WTC11 (cell line): ENCODE measurements at regions not wholly inside any gene's neighbourhood (a gene's known extent, or its start where the extent isn't known, plus 50 kb on each side); places are given as distances from the start of the nearest gene placed in this dataset.

ENCODE experiments used
- ATAC-seq: fragments of 200-7000 bp; cut with Tn5 transposase; 2 replicates; pipeline ENCODE4 v1.10.0; 2021; ENCODE audit warnings: mild to moderate bottlenecking, moderate library complexity
- CTCF ChIA-PET: fragments of 300-600 bp; sonication (Branson Sonifier 250); formaldehyde crosslinking; loops from one replicate; lab custom pipeline; 2021; ENCODE audit warnings: antibody characterized with exemption; lab: Charles Lee
- POLR2A ChIA-PET: fragments of 350-600 bp; sonication (Branson Sonifier 250); formaldehyde crosslinking; loops from one replicate; lab custom pipeline; 2021; ENCODE audit warnings: antibody characterized with exemption; lab: Charles Lee
- DNase-seq: peaks from one replicate; pipeline ENCODE4 v3.0.0; 2021; ENCODE audit warnings: low spot score
- H3K27ac Mint-ChIP-seq: 2 replicates; pipeline ENCODE4 v1.8.0; 2021; ENCODE audit warnings: mixed read lengths
- H3K27me3 Mint-ChIP-seq: 2 replicates; pipeline ENCODE4 v1.8.0; 2021; ENCODE audit warnings: low read depth, mild to moderate bottlenecking, moderate library complexity, mixed read lengths
- H3K36me3 Mint-ChIP-seq: 2 replicates; pipeline ENCODE4 v1.8.0; 2021; ENCODE audit warnings: mixed read lengths
- H3K4me1 Mint-ChIP-seq: 2 replicates; pipeline ENCODE4 v1.8.0; 2022; ENCODE audit warnings: mixed read lengths
- H3K4me3 Mint-ChIP-seq: 2 replicates; pipeline ENCODE4 v1.8.0; 2021; ENCODE audit warnings: mild to moderate bottlenecking, moderate library complexity, mixed read lengths
- H3K9me3 Mint-ChIP-seq: 2 replicates; pipeline ENCODE4 v1.8.0; 2021; ENCODE audit warnings: mixed read lengths
- EMX1 ChIP-seq: fragments of 250-450 bp; sonication (Bioruptor Pico); IDR thresholded peaks from 2 replicates; pipeline ENCODE4 v1.8.0; 2021; ENCODE audit warnings: mild to moderate bottlenecking
- IRF2 ChIP-seq: sonication (generic); formaldehyde crosslinking; IDR thresholded peaks from 2 replicates; pipeline ENCODE4 v1.8.0; 2022; ENCODE audit warnings: low read depth, missing genetic modification reagents, borderline replicate concordance
- JAZF1 ChIP-seq: fragments of 250-450 bp; sonication (Bioruptor Pico); IDR thresholded peaks from 2 replicates; pipeline ENCODE4 v1.9.0; 2021; ENCODE audit warnings: moderate library complexity, mild to moderate bottlenecking, inconsistent platforms
- NFE2L1 ChIP-seq: sonication (generic); formaldehyde crosslinking; IDR thresholded peaks from 2 replicates; pipeline ENCODE4 v1.8.1; 2023; ENCODE audit warnings: missing genetic modification reagents
- NFYB ChIP-seq: sonication (generic); formaldehyde crosslinking; conservative IDR thresholded peaks from 2 replicates; pipeline ENCODE4 v1.8.0; 2022; ENCODE audit warnings: low read depth, missing genetic modification reagents
- OVOL2 ChIP-seq: fragments of 250-450 bp; sonication (Bioruptor Pico); IDR thresholded peaks from 2 replicates; pipeline ENCODE4 v1.9.0; 2021; ENCODE audit warnings: mild to moderate bottlenecking, borderline replicate concordance
- SP1 ChIP-seq: sonication (generic); formaldehyde crosslinking; conservative IDR thresholded peaks from 2 replicates; pipeline ENCODE4 v1.8.1; 2022; ENCODE audit warnings: missing genetic modification reagents
- ZBTB21 ChIP-seq: sonication (generic); formaldehyde crosslinking; IDR thresholded peaks from 2 replicates; pipeline ENCODE4 v1.8.1; 2023; ENCODE audit warnings: mild to moderate bottlenecking, missing genetic modification reagents, borderline replicate concordance
- ZNF138 ChIP-seq: sonication (generic); formaldehyde crosslinking; conservative IDR thresholded peaks from 2 replicates; pipeline ENCODE4 v1.8.1; 2022; ENCODE audit warnings: mild to moderate bottlenecking, moderate library complexity, missing genetic modification reagents
- ZNF396 ChIP-seq: fragments of 250-450 bp; sonication (Bioruptor Pico); IDR thresholded peaks from 2 replicates; pipeline ENCODE4 v1.8.0; 2021; ENCODE audit warnings: mild to moderate bottlenecking, moderate library complexity, borderline replicate concordance
- ZNF416 ChIP-seq: fragments of 250-450 bp; sonication (Bioruptor Pico); IDR thresholded peaks from 2 replicates; pipeline ENCODE4 v1.9.0; 2021; ENCODE audit warnings: mild to moderate bottlenecking, inconsistent platforms
- ZNF671 ChIP-seq: fragments of 250-450 bp; sonication (Bioruptor Pico); IDR thresholded peaks from 2 replicates; pipeline ENCODE4 v1.8.0; 2021; ENCODE audit warnings: mild to moderate bottlenecking
- TF ChIP-seq, protein P1 (sequence below): sonication (generic); formaldehyde crosslinking; IDR thresholded peaks from 2 replicates; pipeline ENCODE4 v1.8.1; 2023; ENCODE audit warnings: mild to moderate bottlenecking, missing genetic modification reagents
- TF ChIP-seq, protein P2 (sequence below): sonication (generic); formaldehyde crosslinking; IDR thresholded peaks from 2 replicates; pipeline ENCODE4 v1.8.0; 2022; ENCODE audit warnings: mild to moderate bottlenecking, missing genetic modification reagents
- TF ChIP-seq, protein P3 (sequence below): sonication (generic); formaldehyde crosslinking; conservative IDR thresholded peaks from 2 replicates; pipeline ENCODE4 v1.8.1; 2022; ENCODE audit warnings: mild to moderate bottlenecking, missing genetic modification reagents
- TF ChIP-seq, protein P4 (sequence below): fragments of 250-450 bp; sonication (Bioruptor Pico); IDR thresholded peaks from 2 replicates; pipeline ENCODE4 v1.9.0; 2021; ENCODE audit warnings: mild to moderate bottlenecking
- TF ChIP-seq, protein P5 (sequence below): sonication (generic); formaldehyde crosslinking; IDR thresholded peaks from 2 replicates; pipeline ENCODE4 v1.8.1; 2022; ENCODE audit warnings: mild to moderate bottlenecking, missing genetic modification reagents, moderate library complexity, borderline replicate concordance
- TF ChIP-seq, protein P6 (sequence below): sonication (generic); formaldehyde crosslinking; IDR thresholded peaks from 2 replicates; pipeline ENCODE4 v1.8.0; 2023; ENCODE audit warnings: mild to moderate bottlenecking, missing genetic modification reagents
- TF ChIP-seq, protein P7 (sequence below): sonication (generic); formaldehyde crosslinking; IDR thresholded peaks from 2 replicates; pipeline ENCODE4 v1.8.1; 2022; ENCODE audit warnings: mild to moderate bottlenecking, moderate library complexity, missing genetic modification reagents
- TF ChIP-seq, protein P8 (sequence below): fragments of 250-450 bp; sonication (Bioruptor Pico); IDR thresholded peaks from 2 replicates; pipeline ENCODE4 v2.1.2; 2022; ENCODE audit warnings: mild to moderate bottlenecking, moderate library complexity
- TF ChIP-seq, protein P9 (sequence below): fragments of 250-450 bp; sonication (Bioruptor Pico); IDR thresholded peaks from 2 replicates; pipeline ENCODE4 v1.9.0; 2021; ENCODE audit warnings: moderate library complexity, mild to moderate bottlenecking, inconsistent platforms, borderline replicate concordance

DNA sequence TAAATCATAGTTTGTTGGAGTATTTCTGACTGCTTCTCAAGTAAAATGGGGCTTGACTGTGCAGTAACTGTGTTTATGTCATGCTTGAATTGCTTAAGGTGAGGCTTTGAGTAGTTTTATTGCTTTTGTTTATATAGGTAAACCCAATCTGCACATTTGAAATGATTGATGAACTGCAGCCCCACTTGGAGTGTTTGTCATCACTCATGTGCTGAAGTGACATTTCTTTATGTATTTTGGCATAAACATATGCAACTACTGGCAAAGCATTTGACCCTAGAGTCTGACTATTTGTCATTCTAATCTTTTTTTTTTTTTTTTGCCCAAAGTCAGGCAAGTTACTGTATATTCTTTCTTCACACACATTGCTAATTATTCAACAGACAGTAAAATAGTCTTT lies 491.4 kb upstream of the POU3F2 start:
- Mint-ChIP-seq H3K27me3 (no peaks in the 10 kb centered on the region), H3K36me3 (no peaks in the 10 kb centered on the region), H3K27ac (no peak overlapping the region), H3K4me1 (peaks cover 16% of the 10 kb centered on the region), H3K9me3 (no peaks in the 10 kb centered on the region), H3K4me3 (no peak overlapping the region)
- POLR2A ChIA-PET: interaction anchor here (0.6 kb wide), 1 partner anchor 317 kb away, joined by 3 read pairs; no protein-coding TSS in a partner anchor
- TF ChIP-seq, protein P1, sequence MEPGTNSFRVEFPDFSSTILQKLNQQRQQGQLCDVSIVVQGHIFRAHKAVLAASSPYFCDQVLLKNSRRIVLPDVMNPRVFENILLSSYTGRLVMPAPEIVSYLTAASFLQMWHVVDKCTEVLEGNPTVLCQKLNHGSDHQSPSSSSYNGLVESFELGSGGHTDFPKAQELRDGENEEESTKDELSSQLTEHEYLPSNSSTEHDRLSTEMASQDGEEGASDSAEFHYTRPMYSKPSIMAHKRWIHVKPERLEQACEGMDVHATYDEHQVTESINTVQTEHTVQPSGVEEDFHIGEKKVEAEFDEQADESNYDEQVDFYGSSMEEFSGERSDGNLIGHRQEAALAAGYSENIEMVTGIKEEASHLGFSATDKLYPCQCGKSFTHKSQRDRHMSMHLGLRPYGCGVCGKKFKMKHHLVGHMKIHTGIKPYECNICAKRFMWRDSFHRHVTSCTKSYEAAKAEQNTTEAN (CRISPR knock-in tag): no peak
- TF ChIP-seq NFYB (no peak), NFE2L1 (CRISPR knock-in tag) (no peak), ZNF396 (CRISPR knock-in tag) (no peak), EMX1 (CRISPR knock-in tag) (no peak), ZNF138 (CRISPR knock-in tag) (no peak), ZNF416 (CRISPR knock-in tag) (no peak), JAZF1 (no peak), ZBTB21 (no peak)
- TF ChIP-seq, protein P2, sequence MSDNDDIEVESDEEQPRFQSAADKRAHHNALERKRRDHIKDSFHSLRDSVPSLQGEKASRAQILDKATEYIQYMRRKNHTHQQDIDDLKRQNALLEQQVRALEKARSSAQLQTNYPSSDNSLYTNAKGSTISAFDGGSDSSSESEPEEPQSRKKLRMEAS (CRISPR knock-in tag): no peak
- TF ChIP-seq, protein P3, sequence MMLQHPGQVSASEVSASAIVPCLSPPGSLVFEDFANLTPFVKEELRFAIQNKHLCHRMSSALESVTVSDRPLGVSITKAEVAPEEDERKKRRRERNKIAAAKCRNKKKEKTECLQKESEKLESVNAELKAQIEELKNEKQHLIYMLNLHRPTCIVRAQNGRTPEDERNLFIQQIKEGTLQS (CRISPR knock-in tag): no peak
- TF ChIP-seq, protein P4, sequence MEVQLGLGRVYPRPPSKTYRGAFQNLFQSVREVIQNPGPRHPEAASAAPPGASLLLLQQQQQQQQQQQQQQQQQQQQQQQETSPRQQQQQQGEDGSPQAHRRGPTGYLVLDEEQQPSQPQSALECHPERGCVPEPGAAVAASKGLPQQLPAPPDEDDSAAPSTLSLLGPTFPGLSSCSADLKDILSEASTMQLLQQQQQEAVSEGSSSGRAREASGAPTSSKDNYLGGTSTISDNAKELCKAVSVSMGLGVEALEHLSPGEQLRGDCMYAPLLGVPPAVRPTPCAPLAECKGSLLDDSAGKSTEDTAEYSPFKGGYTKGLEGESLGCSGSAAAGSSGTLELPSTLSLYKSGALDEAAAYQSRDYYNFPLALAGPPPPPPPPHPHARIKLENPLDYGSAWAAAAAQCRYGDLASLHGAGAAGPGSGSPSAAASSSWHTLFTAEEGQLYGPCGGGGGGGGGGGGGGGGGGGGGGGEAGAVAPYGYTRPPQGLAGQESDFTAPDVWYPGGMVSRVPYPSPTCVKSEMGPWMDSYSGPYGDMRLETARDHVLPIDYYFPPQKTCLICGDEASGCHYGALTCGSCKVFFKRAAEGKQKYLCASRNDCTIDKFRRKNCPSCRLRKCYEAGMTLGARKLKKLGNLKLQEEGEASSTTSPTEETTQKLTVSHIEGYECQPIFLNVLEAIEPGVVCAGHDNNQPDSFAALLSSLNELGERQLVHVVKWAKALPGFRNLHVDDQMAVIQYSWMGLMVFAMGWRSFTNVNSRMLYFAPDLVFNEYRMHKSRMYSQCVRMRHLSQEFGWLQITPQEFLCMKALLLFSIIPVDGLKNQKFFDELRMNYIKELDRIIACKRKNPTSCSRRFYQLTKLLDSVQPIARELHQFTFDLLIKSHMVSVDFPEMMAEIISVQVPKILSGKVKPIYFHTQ (CRISPR knock-in tag): no peak
- TF ChIP-seq, protein P5, sequence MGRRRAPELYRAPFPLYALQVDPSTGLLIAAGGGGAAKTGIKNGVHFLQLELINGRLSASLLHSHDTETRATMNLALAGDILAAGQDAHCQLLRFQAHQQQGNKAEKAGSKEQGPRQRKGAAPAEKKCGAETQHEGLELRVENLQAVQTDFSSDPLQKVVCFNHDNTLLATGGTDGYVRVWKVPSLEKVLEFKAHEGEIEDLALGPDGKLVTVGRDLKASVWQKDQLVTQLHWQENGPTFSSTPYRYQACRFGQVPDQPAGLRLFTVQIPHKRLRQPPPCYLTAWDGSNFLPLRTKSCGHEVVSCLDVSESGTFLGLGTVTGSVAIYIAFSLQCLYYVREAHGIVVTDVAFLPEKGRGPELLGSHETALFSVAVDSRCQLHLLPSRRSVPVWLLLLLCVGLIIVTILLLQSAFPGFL (CRISPR knock-in tag): no peak
- TF ChIP-seq, protein P6, sequence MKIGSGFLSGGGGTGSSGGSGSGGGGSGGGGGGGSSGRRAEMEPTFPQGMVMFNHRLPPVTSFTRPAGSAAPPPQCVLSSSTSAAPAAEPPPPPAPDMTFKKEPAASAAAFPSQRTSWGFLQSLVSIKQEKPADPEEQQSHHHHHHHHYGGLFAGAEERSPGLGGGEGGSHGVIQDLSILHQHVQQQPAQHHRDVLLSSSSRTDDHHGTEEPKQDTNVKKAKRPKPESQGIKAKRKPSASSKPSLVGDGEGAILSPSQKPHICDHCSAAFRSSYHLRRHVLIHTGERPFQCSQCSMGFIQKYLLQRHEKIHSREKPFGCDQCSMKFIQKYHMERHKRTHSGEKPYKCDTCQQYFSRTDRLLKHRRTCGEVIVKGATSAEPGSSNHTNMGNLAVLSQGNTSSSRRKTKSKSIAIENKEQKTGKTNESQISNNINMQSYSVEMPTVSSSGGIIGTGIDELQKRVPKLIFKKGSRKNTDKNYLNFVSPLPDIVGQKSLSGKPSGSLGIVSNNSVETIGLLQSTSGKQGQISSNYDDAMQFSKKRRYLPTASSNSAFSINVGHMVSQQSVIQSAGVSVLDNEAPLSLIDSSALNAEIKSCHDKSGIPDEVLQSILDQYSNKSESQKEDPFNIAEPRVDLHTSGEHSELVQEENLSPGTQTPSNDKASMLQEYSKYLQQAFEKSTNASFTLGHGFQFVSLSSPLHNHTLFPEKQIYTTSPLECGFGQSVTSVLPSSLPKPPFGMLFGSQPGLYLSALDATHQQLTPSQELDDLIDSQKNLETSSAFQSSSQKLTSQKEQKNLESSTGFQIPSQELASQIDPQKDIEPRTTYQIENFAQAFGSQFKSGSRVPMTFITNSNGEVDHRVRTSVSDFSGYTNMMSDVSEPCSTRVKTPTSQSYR (CRISPR knock-in tag): no peak
- TF ChIP-seq, protein P7, sequence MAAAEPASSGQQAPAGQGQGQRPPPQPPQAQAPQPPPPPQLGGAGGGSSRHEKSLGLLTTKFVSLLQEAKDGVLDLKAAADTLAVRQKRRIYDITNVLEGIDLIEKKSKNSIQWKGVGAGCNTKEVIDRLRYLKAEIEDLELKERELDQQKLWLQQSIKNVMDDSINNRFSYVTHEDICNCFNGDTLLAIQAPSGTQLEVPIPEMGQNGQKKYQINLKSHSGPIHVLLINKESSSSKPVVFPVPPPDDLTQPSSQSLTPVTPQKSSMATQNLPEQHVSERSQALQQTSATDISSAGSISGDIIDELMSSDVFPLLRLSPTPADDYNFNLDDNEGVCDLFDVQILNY (CRISPR knock-in tag): no peak
- DNase-seq (no peak), ATAC-seq (no peak)
- CTCF ChIA-PET: no interaction called here

DNA sequence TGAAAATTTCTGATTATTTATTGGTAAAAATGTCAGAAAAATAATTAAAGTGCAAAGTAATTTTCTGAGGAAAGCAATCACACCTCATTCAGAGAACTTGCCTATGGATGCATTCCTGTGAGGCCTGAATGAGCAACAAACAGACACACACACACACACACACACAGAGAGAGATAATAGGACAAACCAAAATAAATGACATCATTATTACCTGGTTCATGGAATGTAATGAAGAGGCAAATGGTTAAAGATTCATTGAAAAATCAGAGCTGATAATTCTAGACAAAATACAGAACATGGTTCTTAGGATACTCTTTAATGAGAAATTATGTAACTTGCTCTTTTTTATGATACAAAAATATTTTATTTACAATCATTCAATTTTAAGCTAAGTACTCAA lies 490.6 kb upstream of the POU3F2 start:
- TF ChIP-seq SP1 (CRISPR knock-in tag): no peak
- TF ChIP-seq, protein P8, sequence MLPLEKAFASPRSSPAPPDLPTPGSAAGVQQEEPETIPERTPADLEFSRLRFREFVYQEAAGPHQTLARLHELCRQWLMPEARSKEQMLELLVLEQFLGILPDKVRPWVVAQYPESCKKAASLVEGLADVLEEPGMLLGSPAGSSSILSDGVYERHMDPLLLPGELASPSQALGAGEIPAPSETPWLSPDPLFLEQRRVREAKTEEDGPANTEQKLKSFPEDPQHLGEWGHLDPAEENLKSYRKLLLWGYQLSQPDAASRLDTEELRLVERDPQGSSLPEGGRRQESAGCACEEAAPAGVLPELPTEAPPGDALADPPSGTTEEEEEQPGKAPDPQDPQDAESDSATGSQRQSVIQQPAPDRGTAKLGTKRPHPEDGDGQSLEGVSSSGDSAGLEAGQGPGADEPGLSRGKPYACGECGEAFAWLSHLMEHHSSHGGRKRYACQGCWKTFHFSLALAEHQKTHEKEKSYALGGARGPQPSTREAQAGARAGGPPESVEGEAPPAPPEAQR (CRISPR knock-in tag): no peak
- TF ChIP-seq ZNF671 (CRISPR knock-in tag): no peak
- TF ChIP-seq OVOL2 (CRISPR knock-in tag): no peak
- no peak for TF ChIP-seq IRF2 (CRISPR knock-in tag)
- TF ChIP-seq, protein P9, sequence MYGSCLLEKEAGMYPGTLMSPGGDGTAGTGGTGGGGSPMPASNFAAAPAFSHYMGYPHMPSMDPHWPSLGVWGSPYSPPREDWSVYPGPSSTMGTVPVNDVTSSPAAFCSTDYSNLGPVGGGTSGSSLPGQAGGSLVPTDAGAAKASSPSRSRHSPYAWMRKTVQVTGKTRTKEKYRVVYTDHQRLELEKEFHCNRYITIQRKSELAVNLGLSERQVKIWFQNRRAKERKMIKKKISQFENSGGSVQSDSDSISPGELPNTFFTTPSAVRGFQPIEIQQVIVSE (CRISPR knock-in tag): no peak
- TF ChIP-seq, protein P5 (CRISPR knock-in tag): no peak
- POLR2A ChIA-PET: no interaction called here
- H3K9me3 Mint-ChIP-seq: no peaks in the 10 kb centered on the region
- peaks cover 16% of the 10 kb centered on the region for H3K4me1 Mint-ChIP-seq
- no peak for DNase-seq
- H3K27ac Mint-ChIP-seq: peak overlapping the region; percentile 55
- CTCF ChIA-PET: no interaction called here
- no peaks in the 10 kb centered on the region for H3K36me3 Mint-ChIP-seq
- no peak for ATAC-seq
- no peaks in the 10 kb centered on the region for H3K27me3 Mint-ChIP-seq
- H3K4me3 Mint-ChIP-seq: no peak overlapping the region
